Activated CD8-positive, alpha-beta T cell treated with anti-CD3 and anti-CD28 coated beads for 36 hours (primary cell): ENCODE measurements at regions not wholly inside any gene's neighbourhood (a gene's known extent, or its start where the extent isn't known, plus 50 kb on each side); places are given as distances from the start of the nearest gene placed in this dataset.
"Not testable (repeated sequence)": the region's sequence is repeated elsewhere in the genome, so short reads cannot be mapped to it uniquely, and the experiment has no call there.

Source experiments
- ATAC-seq: fragments of 200-7000 bp; cut with Tn5 transposase; one replicate; pipeline ENCODE4 v1.10.0; 2021; ENCODE audit warnings: mild to moderate bottlenecking, moderate library complexity
- CTCF ChIA-PET: fragments of 350-600 bp; sonication (Branson Sonifier 250); formaldehyde crosslinking; loops from one replicate; lab custom pipeline; 2021; ENCODE audit warnings: antibody characterized with exemption; lab: Charles Lee
- POLR2A ChIA-PET: fragments of 350-600 bp; sonication (Branson Sonifier 250); formaldehyde crosslinking; loops from one replicate; lab custom pipeline; 2021; ENCODE audit warnings: antibody characterized with exemption; lab: Charles Lee
- DNase-seq: peaks from one replicate; pipeline ENCODE4 v3.0.0-alpha.2; 2020
- H3K27ac Mint-ChIP-seq: one replicate; pipeline ENCODE4 v1.8.0; 2021; ENCODE audit warnings: mild to moderate bottlenecking, mixed read lengths
- H3K27me3 Mint-ChIP-seq: one replicate; pipeline ENCODE4 v1.8.0; 2021; ENCODE audit warnings: mixed read lengths
- H3K36me3 Mint-ChIP-seq: one replicate; pipeline ENCODE4 v1.8.0; 2021; ENCODE audit warnings: low read depth, mixed read lengths
- H3K4me1 Mint-ChIP-seq: one replicate; pipeline ENCODE4 v1.8.0; 2021; ENCODE audit warnings: low read depth, mixed read lengths
- H3K4me3 Mint-ChIP-seq: one replicate; pipeline ENCODE4 v1.8.0; 2021; ENCODE audit warnings: mild to moderate bottlenecking, moderate library complexity, mixed read lengths
- H3K9me3 Mint-ChIP-seq: one replicate; pipeline ENCODE4 v1.8.0; 2021; ENCODE audit warnings: mixed read lengths
- intact Hi-C: fragments of 100-400 bp; cut with micrococcal nuclease; formaldehyde crosslinking; loops from one replicate; pipeline ENCODE4 v1.10.0; 2022
- TF ChIP-seq, protein P1 (sequence below): fragments of 200-600 bp; IDR thresholded peaks from one replicate; pipeline ENCODE4 v1.8.0; 2022; ENCODE audit warnings: antibody characterized with exemption, mild to moderate bottlenecking

DNA sequence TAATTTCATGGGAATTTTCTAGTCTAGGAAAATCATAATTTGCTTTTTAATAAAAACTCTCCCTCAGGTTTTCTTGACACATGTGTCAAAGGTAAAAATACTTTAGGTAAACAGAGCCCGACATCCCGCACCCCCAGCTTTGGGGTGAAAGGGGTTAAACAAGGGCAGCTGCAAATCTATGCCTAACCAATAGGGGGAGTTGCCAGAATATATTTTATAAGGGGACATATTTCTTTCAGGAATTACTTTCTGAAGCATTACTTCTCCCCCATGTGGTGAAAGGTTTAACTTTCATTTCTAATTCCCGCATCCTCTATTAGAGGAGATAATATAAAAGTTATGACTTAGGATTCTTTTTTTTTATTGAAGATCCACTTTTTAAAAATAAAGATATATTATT lies 53.9 kb upstream of the HEPH start:
- no peak for ATAC-seq
- intact Hi-C loops = loop anchor here (5.0 kb wide), 1 partner anchor 528 kb away; no protein-coding TSS in a partner anchor
- POLR2A ChIA-PET = no interaction called here

DNA sequence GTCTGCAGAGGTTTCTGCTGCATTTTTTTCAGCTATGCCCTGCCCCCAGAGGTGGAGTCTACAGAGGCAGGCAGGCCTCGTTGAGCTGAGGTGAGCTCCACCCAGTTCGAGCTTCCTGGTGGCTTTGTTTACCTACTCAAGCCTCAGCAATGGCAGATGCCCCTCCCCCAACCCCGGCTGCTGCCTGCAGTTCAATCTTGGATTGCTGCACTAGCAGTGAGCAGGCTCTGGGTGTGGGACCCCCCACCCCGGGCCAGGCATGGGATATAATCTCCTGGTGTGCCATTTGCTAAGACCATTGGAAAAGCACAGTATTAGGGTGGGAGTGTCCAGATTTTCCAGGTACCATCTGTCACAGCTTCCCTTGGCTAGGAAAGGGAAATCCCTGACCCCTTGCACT lies 56.2 kb upstream of the HEPH start:
- H3K4me3 Mint-ChIP-seq, DNase-seq, H3K36me3 Mint-ChIP-seq, CTCF ChIA-PET, ATAC-seq, H3K9me3 Mint-ChIP-seq, POLR2A ChIA-PET, H3K27me3 Mint-ChIP-seq, H3K27ac Mint-ChIP-seq, H3K4me1 Mint-ChIP-seq, intact Hi-C loops: not testable (repeated sequence)

More for the DNA sequence above, 53.9 kb upstream of the HEPH start:
- no peak overlapping the region for H3K4me3 Mint-ChIP-seq
- CTCF ChIA-PET = interaction anchor here (1.3 to 2.4 kb wide), 6 partner anchors 14 to 529 kb away, joined by 3 to 13 read pairs (median 6); no protein-coding TSS in a partner anchor
- no peaks in the 10 kb centered on the region for H3K27me3 Mint-ChIP-seq
- TF ChIP-seq, protein P1, sequence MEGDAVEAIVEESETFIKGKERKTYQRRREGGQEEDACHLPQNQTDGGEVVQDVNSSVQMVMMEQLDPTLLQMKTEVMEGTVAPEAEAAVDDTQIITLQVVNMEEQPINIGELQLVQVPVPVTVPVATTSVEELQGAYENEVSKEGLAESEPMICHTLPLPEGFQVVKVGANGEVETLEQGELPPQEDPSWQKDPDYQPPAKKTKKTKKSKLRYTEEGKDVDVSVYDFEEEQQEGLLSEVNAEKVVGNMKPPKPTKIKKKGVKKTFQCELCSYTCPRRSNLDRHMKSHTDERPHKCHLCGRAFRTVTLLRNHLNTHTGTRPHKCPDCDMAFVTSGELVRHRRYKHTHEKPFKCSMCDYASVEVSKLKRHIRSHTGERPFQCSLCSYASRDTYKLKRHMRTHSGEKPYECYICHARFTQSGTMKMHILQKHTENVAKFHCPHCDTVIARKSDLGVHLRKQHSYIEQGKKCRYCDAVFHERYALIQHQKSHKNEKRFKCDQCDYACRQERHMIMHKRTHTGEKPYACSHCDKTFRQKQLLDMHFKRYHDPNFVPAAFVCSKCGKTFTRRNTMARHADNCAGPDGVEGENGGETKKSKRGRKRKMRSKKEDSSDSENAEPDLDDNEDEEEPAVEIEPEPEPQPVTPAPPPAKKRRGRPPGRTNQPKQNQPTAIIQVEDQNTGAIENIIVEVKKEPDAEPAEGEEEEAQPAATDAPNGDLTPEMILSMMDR = peak; percentile 71
- H3K27ac Mint-ChIP-seq = no peak overlapping the region
- no peaks in the 10 kb centered on the region for H3K36me3 Mint-ChIP-seq
- peak; percentile 10 for DNase-seq
- H3K4me1 Mint-ChIP-seq = no peaks in the 10 kb centered on the region
- H3K9me3 Mint-ChIP-seq = no peaks in the 10 kb centered on the region

DNA sequence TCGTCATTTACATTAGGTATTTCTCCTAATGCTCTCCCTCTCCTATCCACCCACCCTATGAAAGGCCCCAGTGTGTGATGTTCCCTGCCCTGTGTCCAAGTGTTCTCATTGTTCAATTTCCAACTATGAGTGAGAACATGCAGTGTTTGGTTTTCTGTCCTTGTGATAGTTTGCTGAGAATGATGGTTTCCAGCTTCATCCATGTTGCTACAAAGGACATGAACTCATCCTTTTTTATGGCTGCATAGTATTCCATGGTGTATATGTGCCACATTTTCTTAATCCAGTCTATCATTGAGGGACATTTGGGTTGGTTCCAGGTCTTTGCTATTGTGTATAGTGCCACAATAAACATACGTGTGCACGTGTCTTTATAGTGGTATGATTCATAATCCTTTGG lies 61.6 kb upstream of the HEPH start:
- H3K4me3 Mint-ChIP-seq, POLR2A ChIA-PET, DNase-seq, H3K27me3 Mint-ChIP-seq, H3K4me1 Mint-ChIP-seq, H3K9me3 Mint-ChIP-seq, intact Hi-C loops, ATAC-seq, CTCF ChIA-PET, H3K36me3 Mint-ChIP-seq, H3K27ac Mint-ChIP-seq: not testable (repeated sequence)

DNA sequence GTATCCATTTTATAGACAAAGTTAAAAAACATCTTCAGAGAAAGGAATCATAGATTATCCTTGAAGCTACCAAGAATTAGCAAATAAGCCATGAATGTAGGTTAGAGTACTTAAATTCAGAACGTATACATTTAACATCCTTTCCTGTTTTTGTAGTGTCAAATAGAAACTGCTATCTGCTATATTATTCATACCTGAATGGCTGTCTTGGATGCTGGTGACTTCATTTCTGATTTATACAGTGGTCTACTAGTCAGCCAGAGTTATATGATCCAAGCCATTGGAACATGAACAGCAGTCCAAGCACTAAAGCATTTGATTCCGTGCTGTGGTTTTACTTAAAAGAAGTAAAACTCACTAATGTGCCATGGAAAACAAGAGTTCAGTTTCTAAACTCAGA lies 58.3 kb upstream of the VSIG4 start:
- H3K4me3 Mint-ChIP-seq = no peak overlapping the region
- H3K4me1 Mint-ChIP-seq = no peaks in the 10 kb centered on the region
- ChIA-PET CTCF (no interaction called here), POLR2A (no interaction called here)
- no peak overlapping the region for H3K27ac Mint-ChIP-seq
- H3K27me3 Mint-ChIP-seq = no peaks in the 10 kb centered on the region
- TF ChIP-seq, protein P1 = no peak
- intact Hi-C loops = no loop called here
- no peaks in the 10 kb centered on the region for H3K36me3 Mint-ChIP-seq
- ATAC-seq = no peak
- DNase-seq = no peak
- H3K9me3 Mint-ChIP-seq = no peaks in the 10 kb centered on the region

DNA sequence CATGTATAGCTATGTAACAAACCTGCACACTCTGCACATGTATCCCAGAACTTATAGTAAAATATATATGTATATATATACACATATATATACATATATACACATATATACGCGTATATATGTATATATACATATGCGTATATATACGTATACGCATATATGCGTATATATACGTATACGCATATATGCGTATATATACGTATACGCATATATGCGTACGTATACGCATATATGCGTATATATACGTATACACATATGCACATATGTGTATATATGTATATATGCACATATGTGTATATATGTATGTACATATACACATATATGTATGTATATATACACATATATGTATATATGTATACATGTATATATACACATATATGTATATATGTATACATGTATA lies 57.1 kb upstream of the VSIG4 start:
- H3K4me3 Mint-ChIP-seq, DNase-seq, H3K27me3 Mint-ChIP-seq, H3K27ac Mint-ChIP-seq, intact Hi-C loops, CTCF ChIA-PET, POLR2A ChIA-PET, H3K9me3 Mint-ChIP-seq, H3K36me3 Mint-ChIP-seq, H3K4me1 Mint-ChIP-seq, ATAC-seq: not testable (repeated sequence)

DNA sequence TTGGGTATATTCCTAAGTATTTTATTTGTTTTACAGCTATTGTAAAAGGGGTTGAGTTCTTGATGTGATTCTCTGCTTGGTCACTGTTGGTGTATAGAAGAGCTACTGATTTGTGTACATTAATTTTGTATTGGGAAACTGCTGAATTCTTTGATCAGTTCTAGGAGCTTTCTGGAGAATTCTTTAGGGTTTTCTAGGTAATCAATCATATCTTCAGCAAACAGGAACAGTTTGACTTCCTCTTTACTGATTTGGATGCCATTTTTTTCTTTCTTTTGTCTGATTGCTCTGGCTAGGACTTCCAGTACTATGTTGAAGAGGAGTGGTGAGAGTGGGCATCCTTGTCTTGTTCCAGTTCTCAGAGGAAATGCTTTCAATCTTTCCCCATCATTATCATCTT lies 50.1 kb upstream of the VSIG4 start:
- H3K4me3 Mint-ChIP-seq, intact Hi-C loops, CTCF ChIA-PET, H3K4me1 Mint-ChIP-seq, POLR2A ChIA-PET, H3K9me3 Mint-ChIP-seq, ATAC-seq, H3K36me3 Mint-ChIP-seq, H3K27ac Mint-ChIP-seq, H3K27me3 Mint-ChIP-seq, DNase-seq: not testable (repeated sequence)
